MM.1S (cell line): ENCODE measurements at regions not wholly inside any gene's neighbourhood (a gene's known extent, or its start where the extent isn't known, plus 50 kb on each side); places are given as distances from the start of the nearest gene placed in this dataset.

ENCODE experiments used
- CTCF ChIP-seq: fragments of 300-600 bp; sonication (generic); IDR thresholded peaks from 2 replicates; pipeline ENCODE4 v1.5.1; 2016; ENCODE audit warnings: antibody characterized with exemption, low read length, mixed read lengths
- EZH2 ChIP-seq: fragments of 300-600 bp; sonication (generic); optimal IDR thresholded peaks from 2 replicates; pipeline ENCODE3; 2017; ENCODE audit warnings: low read depth, mild to moderate bottlenecking, antibody characterized with exemption, low read length, mixed read lengths
- EZH2phosphoT487 ChIP-seq: fragments of 300-600 bp; sonication (generic); IDR thresholded peaks from 2 replicates; pipeline ENCODE4 v1.6.1; 2018; ENCODE audit warnings: antibody characterized with exemption, low read length

- TF ChIP-seq CTCF (no peak), EZH2phosphoT487 (no peak), EZH2 (no peak)
Observed at GRCh38 chr10:42975005-42975493, 101.8 kb upstream of the RET start.
